H1 (cell line): ENCODE measurements at regions not wholly inside any gene's neighbourhood (a gene's known extent, or its start where the extent isn't known, plus 50 kb on each side); places are given as distances from the start of the nearest gene placed in this dataset.

ENCODE experiments used
- CTCF ChIA-PET: fragments of 300-600 bp; sonication (Branson Sonifier 250); formaldehyde crosslinking; loops from one replicate; lab custom pipeline; 2021; ENCODE audit not compliant: partially characterized antibody; lab: Charles Lee
- POLR2A ChIA-PET: fragments of 300-600 bp; sonication (Branson Sonifier 250); formaldehyde crosslinking; loops from one replicate; lab custom pipeline; 2021; ENCODE audit warnings: inconsistent platforms; ENCODE audit not compliant: partially characterized antibody; lab: Charles Lee
- DNase-seq, 2 experiments: peaks; one replicate each; pipeline versions ENCODE4 v3.0.0 to v3.0.0-alpha.2; 2010 to 2022; ENCODE audit warnings: low spot score in 2 of 2, low read depth in 1 of 2, mixed read lengths in 1 of 2
- FAIRE-seq: peaks from 2 replicates; lab custom pipeline; 2011; peaks lifted over from hg19 to GRCh38; lab: Jason Lieb, UNC
- H2AFZ ChIP-seq: 2 replicates; pipeline ENCODE4 v1.8.1; 2012; ENCODE audit warnings: low read length, inconsistent platforms
- H2AK5ac ChIP-seq: 2 replicates; pipeline ENCODE4 v1.6.1; 2013; ENCODE audit warnings: low read depth, low read length
- H2BK120ac ChIP-seq: replicated peaks from 2 replicates; pipeline ENCODE3; 2013; ENCODE audit warnings: low read depth, low read length, inconsistent platforms
- H2BK12ac ChIP-seq: 2 replicates; pipeline ENCODE4 v1.6.1; 2013; ENCODE audit warnings: low read depth, low read length
- H2BK15ac ChIP-seq: 2 replicates; pipeline ENCODE4 v1.6.1; 2013; ENCODE audit warnings: low read length
- H2BK20ac ChIP-seq: 2 replicates; pipeline ENCODE4 v1.6.1; 2013; ENCODE audit warnings: low read length
- H2BK5ac ChIP-seq: 2 replicates; pipeline ENCODE4 v1.6.1; 2013; ENCODE audit warnings: low read depth, low read length
- H3K14ac ChIP-seq: 2 replicates; pipeline ENCODE4 v1.6.1; 2013; ENCODE audit warnings: inconsistent platforms; ENCODE audit not compliant: insufficient read length
- H3K18ac ChIP-seq: 2 replicates; pipeline ENCODE4 v1.6.1; 2013; ENCODE audit warnings: low read length; ENCODE audit errors: extremely low read depth
- H3K23ac ChIP-seq: 2 replicates; pipeline ENCODE4 v1.6.1; 2013; ENCODE audit warnings: inconsistent platforms; ENCODE audit not compliant: insufficient read length
- H3K23me2 ChIP-seq: 2 replicates; pipeline ENCODE4 v1.6.1; 2013; ENCODE audit warnings: low read depth, low read length
- H3K27ac ChIP-seq: 2 replicates; pipeline ENCODE4 v1.6.1; 2011; ENCODE audit warnings: low read depth, low read length, inconsistent platforms
- H3K27me3 ChIP-seq, 4 experiments: replicated peaks in 1 of 4; 1 replicate in 1 of 4; 2 replicates in 3 of 4; pipeline versions ENCODE4 v1.6.1 to v1.8.1; 2011 to 2013; ENCODE audit warnings: low read length in 3 of 4, mild to moderate bottlenecking in 3 of 4, inconsistent platforms in 2 of 4, mixed read lengths in 2 of 4, moderate library complexity in 1 of 4; ENCODE audit not compliant: control insufficient read depth in 3 of 4, insufficient read depth in 3 of 4; ENCODE audit errors: extremely low read depth in 1 of 4
- H3K36me3 ChIP-seq, 4 experiments: 2 replicates each; pipeline versions ENCODE4 v1.6.1 to v1.8.1; 2011 to 2013; ENCODE audit warnings: mild to moderate bottlenecking in 4 of 4, low read length in 3 of 4, moderate library complexity in 2 of 4, control low read depth in 1 of 4, inconsistent platforms in 1 of 4; ENCODE audit not compliant: insufficient read depth in 4 of 4, control insufficient read depth in 2 of 4
- H3K4ac ChIP-seq: replicated peaks from 2 replicates; pipeline ENCODE3; 2013; ENCODE audit warnings: low read length, low read depth, mixed read lengths, inconsistent platforms; ENCODE audit not compliant: insufficient read length
- H3K4me1 ChIP-seq, 4 experiments: replicated peaks in 1 of 4; 1 replicate in 1 of 4; 2 replicates in 3 of 4; pipeline versions ENCODE4 v1.6.1 to v1.8.1; 2011 to 2013; ENCODE audit warnings: low read length in 3 of 4, inconsistent platforms in 2 of 4, mixed read lengths in 1 of 4; ENCODE audit not compliant: insufficient read depth in 4 of 4, control insufficient read depth in 3 of 4
- H3K4me2 ChIP-seq, 2 experiments: 2 replicates each; pipeline versions ENCODE4 v1.6.1 to v1.8.1; 2011 to 2013; ENCODE audit warnings: low read depth in 2 of 2, low read length in 2 of 2, control low read depth in 1 of 2, inconsistent platforms in 1 of 2, mild to moderate bottlenecking in 1 of 2; ENCODE audit not compliant: insufficient read depth in 1 of 2
- H3K4me3 ChIP-seq, 4 experiments: fragments of 200-600, 300-600 bp in 1 of 4; sonication (generic), shearing (Covaris generic), sonication (Bioruptor Twin) in 1 of 4; 2 replicates each; pipeline versions ENCODE4 v1.5.1 to v1.8.1; 2011 to 2016; ENCODE audit warnings: low read length in 4 of 4, low read depth in 3 of 4, control low read depth in 2 of 4, inconsistent platforms in 2 of 4, mild to moderate bottlenecking in 2 of 4, mixed read lengths in 1 of 4, moderate library complexity in 1 of 4; ENCODE audit not compliant: insufficient read depth in 2 of 4; ENCODE audit errors: extremely low read depth in 1 of 4
- H3K56ac ChIP-seq: replicated peaks from 2 replicates; pipeline ENCODE3; 2013; ENCODE audit warnings: low read depth, mild to moderate bottlenecking, mixed read lengths, low read length, inconsistent platforms; ENCODE audit not compliant: insufficient read length
- H3K79me1 ChIP-seq: 2 replicates; pipeline ENCODE4 v1.6.1; 2013; ENCODE audit warnings: low read depth, low read length, control low read depth
- H3K79me2 ChIP-seq, 2 experiments: 2 replicates each; pipeline versions ENCODE4 v1.6.1 to v1.8.1; 2012 to 2013; ENCODE audit warnings: low read length in 2 of 2, mild to moderate bottlenecking in 2 of 2, inconsistent platforms in 1 of 2; ENCODE audit not compliant: insufficient read depth in 2 of 2, control insufficient read depth in 1 of 2
- H3K9ac ChIP-seq, 4 experiments: replicated peaks in 1 of 4; 1 replicate in 1 of 4; 2 replicates in 3 of 4; pipeline versions ENCODE4 v1.6.1 to v1.8.1; 2011 to 2013; ENCODE audit warnings: low read depth in 3 of 4, low read length in 3 of 4, control low read depth in 2 of 4, mild to moderate bottlenecking in 2 of 4, moderate library complexity in 2 of 4, inconsistent platforms in 1 of 4; ENCODE audit errors: extremely low read depth in 1 of 4
- H3K9me3 ChIP-seq, 2 experiments: 2 replicates each; pipeline versions ENCODE4 v1.6.1 to v1.8.1; 2012 to 2013; ENCODE audit warnings: mild to moderate bottlenecking in 2 of 2, moderate library complexity in 2 of 2, control low read depth in 1 of 2, inconsistent platforms in 1 of 2, low read depth in 1 of 2, low read length in 1 of 2, mixed read lengths in 1 of 2; ENCODE audit not compliant: insufficient read depth in 2 of 2
- H4K20me1 ChIP-seq, 2 experiments: replicated peaks in 1 of 2; 2 replicates each; pipeline versions ENCODE3 to v1.8.1; 2011 to 2013; ENCODE audit warnings: inconsistent platforms in 2 of 2, low read length in 2 of 2, mild to moderate bottlenecking in 1 of 2; ENCODE audit not compliant: insufficient read depth in 2 of 2, control insufficient read depth in 1 of 2
- H4K5ac ChIP-seq: 2 replicates; pipeline ENCODE4 v1.6.1; 2013; ENCODE audit warnings: low read length, low read depth, mixed read lengths, inconsistent platforms; ENCODE audit not compliant: insufficient read length
- H4K8ac ChIP-seq: 2 replicates; pipeline ENCODE4 v1.8.0; 2013; ENCODE audit warnings: mild to moderate bottlenecking, moderate library complexity, low read length, inconsistent platforms; ENCODE audit not compliant: insufficient read depth; ENCODE audit errors: extremely low read depth
- H4K91ac ChIP-seq: replicated peaks from 2 replicates; pipeline ENCODE3; 2013; ENCODE audit warnings: low read length, mixed read lengths, inconsistent platforms; ENCODE audit not compliant: insufficient read length
- ASH2L ChIP-seq: fragments of 200-600, 300-600 bp; sonication (generic); IDR thresholded peaks from one replicate; pipeline ENCODE4 v1.7.1; 2017; ENCODE audit warnings: low read length
- CEBPB ChIP-seq: IDR thresholded peaks from 2 replicates; pipeline ENCODE4 v1.6.1; 2012; ENCODE audit warnings: low read depth, low read length
- CHD2 ChIP-seq: IDR thresholded peaks from 2 replicates; pipeline ENCODE4 v1.6.1; 2012; ENCODE audit warnings: low read length, improper control_type of control experiment
- CREB1 ChIP-seq: IDR thresholded peaks from 2 replicates; pipeline ENCODE4 v1.6.1; 2012; ENCODE audit warnings: inconsistent platforms
- CTBP2 ChIP-seq: IDR thresholded peaks from 2 replicates; pipeline ENCODE4 v1.7.0; 2011; ENCODE audit warnings: borderline replicate concordance, mild to moderate bottlenecking, moderate library complexity, mixed read lengths, low read length; ENCODE audit not compliant: insufficient read depth, insufficient read length
- FOSL1 ChIP-seq: IDR thresholded peaks from 2 replicates; pipeline ENCODE4 v1.6.1; 2011; ENCODE audit warnings: mild to moderate bottlenecking, low read depth, low read length, moderate library complexity; ENCODE audit not compliant: insufficient read depth
- JUN ChIP-seq: IDR thresholded peaks from 2 replicates; pipeline ENCODE4 v1.6.1; 2011; ENCODE audit warnings: low read depth, mild to moderate bottlenecking, improper control_type of control experiment, low read length
- KDM4A ChIP-seq: IDR thresholded peaks from one replicate; pipeline ENCODE4 v1.7.1; 2012; ENCODE audit warnings: low read depth, mild to moderate bottlenecking, moderate library complexity, low read length, inconsistent platforms; ENCODE audit not compliant: severe bottlenecking
- RNF2 ChIP-seq: fragments of 200-900, 300-1000 bp; sonication (generic); IDR thresholded peaks from 2 replicates; pipeline ENCODE4 v1.7.1; 2016; ENCODE audit warnings: borderline replicate concordance, low read depth, mild to moderate bottlenecking, antibody characterized with exemption, low read length; ENCODE audit not compliant: poor library complexity, severe bottlenecking; ENCODE audit errors: missing control alignments
- SIX5 ChIP-seq: IDR thresholded peaks from 2 replicates; pipeline ENCODE4 v1.6.1; 2011; ENCODE audit warnings: mild to moderate bottlenecking, low read depth, low read length
- ZNF274 ChIP-seq: IDR thresholded peaks from 2 replicates; pipeline ENCODE4 v1.7.0; 2012; ENCODE audit warnings: low read length, borderline replicate concordance; ENCODE audit errors: extremely low read depth
- WGBS, 2 experiments: shearing (Covaris generic) in 1 of 2; methylation state at CpG; one replicate each; pipeline versions ENCODE4 v1.1.6 to v1.1.7; 2013 to 2015; ENCODE audit warnings: low lambda C conversion rate in 2 of 2, mixed read lengths in 2 of 2, inconsistent platforms in 1 of 2, low coverage in 1 of 2, missing lambda C conversion rate in 1 of 2; ENCODE audit not compliant: insufficient replicate concordance in 2 of 2, insufficient coverage in 1 of 2, insufficient read length in 1 of 2; ENCODE audit errors: extremely low coverage in 1 of 2, missing lambda C conversion rate in 1 of 2; 5-methylcytosine and 5-hydroxymethylcytosine counted together
- TF ChIP-seq, protein P1 (sequence below): IDR thresholded peaks from 2 replicates; pipeline ENCODE4 v1.6.1; 2012; ENCODE audit warnings: inconsistent platforms

DNA sequence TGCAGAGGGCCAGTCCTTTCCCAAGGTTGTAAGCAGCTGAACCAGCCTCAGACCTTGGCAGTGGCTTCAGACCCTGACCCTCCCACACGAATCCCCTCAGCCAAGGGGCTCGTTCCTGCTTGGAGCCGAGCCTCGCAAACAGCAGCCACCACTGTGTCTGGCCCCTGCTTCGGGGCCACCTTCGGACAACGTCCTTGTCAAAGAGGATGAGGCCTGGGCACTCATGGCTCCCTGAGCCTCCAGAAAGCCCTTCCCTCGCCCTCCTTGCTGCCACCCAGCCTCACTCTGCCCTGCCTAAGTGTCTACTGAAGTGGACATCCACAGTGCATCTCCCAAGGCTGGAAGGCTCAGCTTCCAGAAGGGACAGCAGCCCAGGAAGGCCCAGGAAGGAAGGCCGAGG lies 161.7 kb downstream of the OLFM1 start:
- Histone ChIP-seq H3K9me3 (no peaks in the 10 kb centered on the region), H2BK5ac (no peak overlapping the region), H2AFZ (no peak overlapping the region), H2BK20ac (no peak overlapping the region), H3K27me3 (peaks cover 0 to 4% (median 0%) of the 10 kb centered on the region in 4 experiments; a peak in 3 of 7 replicates), H3K4me3 (no peak overlapping the region), H3K14ac (no peak overlapping the region), H4K20me1 (no peaks in the 10 kb centered on the region), H2BK15ac (no peak overlapping the region), H3K9ac (no peak overlapping the region), H3K56ac (no peak overlapping the region), H3K4me2 (no peak overlapping the region), H2BK12ac (no peak overlapping the region), H2BK120ac (no peak overlapping the region), H3K79me1 (no peaks in the 10 kb centered on the region), H3K36me3 (no peaks in the 10 kb centered on the region), H3K27ac (no peak overlapping the region), H3K23me2 (no peaks in the 10 kb centered on the region), H3K4ac (no peak overlapping the region), H4K5ac (no peak overlapping the region), H4K91ac (no peak overlapping the region), H3K4me1 (peaks cover 4 to 13% (median 9%) of the 10 kb centered on the region in 4 experiments), H2AK5ac (no peak overlapping the region), H3K79me2 (no peaks in the 10 kb centered on the region), H3K18ac (no peak overlapping the region), H4K8ac (no peak overlapping the region; the same call in 1 of the 2 replicates), H3K23ac (no peak overlapping the region)
- DNase-seq (no peak), FAIRE-seq (no peak)
- 96% methylated on average over 8 of the region's 9 CpGs; no CpG with 5 or more reads in 1 of the 2 experiments for WGBS, 2 experiments
- CTCF ChIA-PET: no interaction called here
- POLR2A ChIA-PET: no interaction called here
- TF ChIP-seq SIX5 (no peak), RNF2 (no peak), CHD2 (no peak), CTBP2 (no peak), CREB1 (no peak), FOSL1 (no peak), ASH2L (no peak), JUN (no peak), ZNF274 (no peak), CEBPB (no peak), KDM4A (no peak)
- TF ChIP-seq, protein P1, sequence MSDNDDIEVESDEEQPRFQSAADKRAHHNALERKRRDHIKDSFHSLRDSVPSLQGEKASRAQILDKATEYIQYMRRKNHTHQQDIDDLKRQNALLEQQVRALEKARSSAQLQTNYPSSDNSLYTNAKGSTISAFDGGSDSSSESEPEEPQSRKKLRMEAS: no peak
